ENCODE measurements at regions not wholly inside any gene's neighbourhood (a gene's known extent, or its start where the extent isn't known, plus 50 kb on each side); places are given as distances from the start of the nearest gene placed in this dataset.
"Not testable (repeated sequence)": the region's sequence is repeated elsewhere in the genome, so short reads cannot be mapped to it uniquely, and the experiment has no call there.

- peak; percentile 52 for DNase-seq
Measured at GRCh38 chr2:64797881-64798575, 144.3 kb upstream of the SERTAD2 start.

DNA sequence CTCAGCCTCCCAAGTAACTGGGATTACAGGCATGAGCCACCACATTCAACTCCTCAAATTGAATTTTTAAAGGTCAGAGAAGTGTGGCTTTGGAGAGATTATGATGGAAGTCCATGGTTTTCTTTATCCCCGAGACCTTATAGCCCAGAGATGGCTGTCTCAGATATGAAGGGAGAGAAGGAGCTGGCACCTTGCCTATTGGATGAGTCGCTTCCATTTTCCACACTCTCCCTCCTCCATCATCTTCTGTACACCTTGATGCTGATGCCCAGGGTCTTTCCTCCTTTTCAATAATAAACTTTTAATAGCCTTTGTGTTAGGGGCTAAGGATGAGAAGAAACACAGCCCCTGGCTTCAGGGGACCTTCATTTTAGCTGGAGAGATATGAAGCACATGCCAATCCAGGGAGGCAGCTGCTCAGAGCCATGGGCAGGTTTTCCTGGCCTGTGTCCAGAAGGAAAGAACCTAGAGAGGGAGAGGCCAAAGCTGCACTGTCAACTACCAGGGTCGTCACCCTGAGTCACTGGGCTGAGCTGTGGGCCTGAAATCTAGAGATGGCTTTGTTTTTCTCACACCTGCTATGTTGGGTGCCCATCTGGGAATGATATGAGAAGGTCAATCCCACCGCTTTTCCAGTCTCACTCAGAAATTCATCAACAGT is 146.0 kb upstream of the SERTAD2 start:
- DNase-seq: peak; percentile 36

- DNase-seq: no peak
Measured at GRCh38 chr2:64803776-64804175, 150.1 kb upstream of the SERTAD2 start.

DNA sequence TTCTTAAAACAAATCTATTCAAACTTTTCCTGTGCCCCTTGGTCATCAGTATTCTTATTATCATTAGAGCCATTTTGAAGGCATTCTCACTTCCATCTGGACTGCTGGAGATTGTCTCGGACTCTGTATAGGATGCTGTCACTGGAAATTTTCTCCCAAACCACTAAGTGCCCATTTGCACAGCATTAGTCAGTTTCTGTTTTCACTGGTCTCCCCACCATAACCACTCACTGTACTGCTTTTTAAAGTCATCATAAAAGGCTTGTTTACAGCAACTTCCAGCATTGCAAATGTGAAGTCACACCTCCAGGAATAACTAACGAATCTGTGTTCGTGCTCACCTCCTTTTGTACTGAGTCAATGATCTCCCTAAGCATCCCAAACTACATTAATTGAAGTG is 150.9 kb upstream of the SERTAD2 start:
- DNase-seq: no peak

DNA sequence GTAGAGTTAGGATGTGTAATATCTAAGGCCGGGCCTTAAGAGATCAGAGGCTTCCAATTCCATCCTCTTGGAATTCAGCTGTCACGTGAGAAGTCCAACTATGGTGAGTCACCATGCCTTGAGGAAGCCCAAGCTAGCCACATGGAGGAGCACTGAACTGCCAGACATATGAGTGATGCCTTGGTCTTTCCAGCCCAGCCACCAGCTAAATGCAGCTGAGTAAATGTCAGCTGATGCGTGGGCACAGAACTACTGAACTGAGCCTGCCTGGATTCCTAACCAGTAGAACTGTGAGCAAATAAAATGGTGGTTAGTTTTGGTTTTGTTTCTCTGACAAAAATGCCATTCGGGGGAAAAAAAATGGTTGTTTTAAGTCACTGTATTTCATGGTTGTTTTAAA is 153.7 kb upstream of the SERTAD2 start:
- DNase-seq: peak; percentile 99

DNA sequence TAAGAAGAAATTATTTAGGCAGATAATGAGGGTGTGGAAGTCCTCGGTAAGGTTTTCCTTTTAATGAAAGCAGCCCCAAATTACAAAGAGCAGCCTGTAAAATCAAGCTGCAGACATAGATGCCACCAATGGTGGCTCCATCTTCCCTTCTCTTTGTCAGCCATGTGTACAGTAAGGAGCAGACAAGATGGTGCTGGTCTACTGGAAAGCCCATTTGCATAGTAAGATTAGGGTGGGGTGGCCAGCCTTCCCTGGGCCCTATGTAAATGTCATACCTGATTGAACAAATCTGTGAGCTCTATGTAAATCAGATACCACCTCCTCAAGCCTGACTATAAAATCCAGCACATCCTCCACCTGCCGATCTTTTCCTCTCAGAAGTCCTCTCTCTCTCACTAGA is 154.4 kb upstream of the SERTAD2 start:
- no peak for DNase-seq

GRCh38 chr2:64808754-64809153 is 155.0 kb upstream of the SERTAD2 start:
- DNase-seq: no peak

DNA sequence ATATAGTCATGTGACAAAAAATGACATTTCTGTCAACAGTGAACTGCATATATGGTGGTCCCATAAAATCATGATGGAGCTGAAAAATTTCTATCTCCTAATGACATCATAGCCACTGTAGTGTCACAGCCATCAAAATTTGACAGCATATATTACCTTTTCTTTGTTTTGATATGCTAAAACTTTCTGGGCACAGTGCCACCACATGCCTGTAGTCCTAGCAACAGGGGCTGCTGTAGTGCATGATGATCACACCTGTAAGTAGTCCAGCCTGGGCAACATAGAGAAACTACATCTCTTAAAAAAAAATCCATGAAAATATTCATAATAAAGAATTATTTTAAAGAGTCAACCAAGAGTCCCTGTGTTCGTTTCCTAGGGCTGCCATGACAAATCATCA is 155.5 kb upstream of the SERTAD2 start:
- DNase-seq: no peak

- no peak for DNase-seq
Measured at GRCh38 chr2:64812285-64812684, 158.6 kb upstream of the SERTAD2 start.

DNA sequence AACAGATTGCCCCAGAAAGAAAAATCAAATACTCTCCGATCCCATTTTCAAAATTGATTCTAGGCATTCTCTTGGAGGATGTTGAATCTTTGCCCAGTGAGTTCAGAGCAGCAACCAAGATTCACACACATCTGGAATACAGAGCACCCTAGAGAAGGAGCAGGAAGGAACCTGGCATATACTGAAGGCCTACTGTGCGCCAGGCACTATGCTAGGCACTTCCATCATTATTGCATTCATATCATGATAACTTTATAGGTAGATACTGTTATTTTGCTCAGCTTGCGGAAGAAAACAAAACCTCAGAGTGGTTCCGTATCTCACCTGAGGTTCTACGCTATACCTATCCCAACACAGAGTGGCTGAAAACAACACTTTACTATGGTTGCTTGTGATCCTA is 160.3 kb upstream of the SERTAD2 start:
- no peak for DNase-seq

DNA sequence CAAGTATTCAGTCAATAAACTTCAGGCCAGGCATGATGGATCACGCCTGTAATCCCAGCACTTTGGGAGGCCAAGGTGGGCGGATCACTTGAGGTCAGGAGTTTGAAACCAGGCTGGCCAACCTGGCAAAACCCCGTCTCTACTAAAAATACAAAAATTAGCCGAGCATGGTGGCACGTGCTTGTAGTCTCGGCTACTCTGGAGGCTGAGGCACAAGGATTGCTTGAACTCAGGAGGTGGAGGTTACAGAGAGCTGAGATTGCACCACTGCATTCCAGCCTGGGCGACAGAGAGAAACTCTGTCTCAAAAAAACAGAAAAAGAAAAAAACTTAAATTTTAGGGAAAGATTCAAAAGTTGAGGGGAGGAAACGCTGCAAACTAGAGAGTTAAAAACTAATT is 162.8 kb upstream of the SERTAD2 start:
- not testable (repeated sequence) for DNase-seq

GRCh38 chr2:64817453-64817852 is 163.7 kb upstream of the SERTAD2 start:
- DNase-seq: no peak

- DNase-seq: no peak
Measured at GRCh38 chr2:64818664-64819060, 164.9 kb upstream of the SERTAD2 start.

GRCh38 chr2:64819361-64819760 is 165.6 kb upstream of the SERTAD2 start:
- DNase-seq: no peak

DNA sequence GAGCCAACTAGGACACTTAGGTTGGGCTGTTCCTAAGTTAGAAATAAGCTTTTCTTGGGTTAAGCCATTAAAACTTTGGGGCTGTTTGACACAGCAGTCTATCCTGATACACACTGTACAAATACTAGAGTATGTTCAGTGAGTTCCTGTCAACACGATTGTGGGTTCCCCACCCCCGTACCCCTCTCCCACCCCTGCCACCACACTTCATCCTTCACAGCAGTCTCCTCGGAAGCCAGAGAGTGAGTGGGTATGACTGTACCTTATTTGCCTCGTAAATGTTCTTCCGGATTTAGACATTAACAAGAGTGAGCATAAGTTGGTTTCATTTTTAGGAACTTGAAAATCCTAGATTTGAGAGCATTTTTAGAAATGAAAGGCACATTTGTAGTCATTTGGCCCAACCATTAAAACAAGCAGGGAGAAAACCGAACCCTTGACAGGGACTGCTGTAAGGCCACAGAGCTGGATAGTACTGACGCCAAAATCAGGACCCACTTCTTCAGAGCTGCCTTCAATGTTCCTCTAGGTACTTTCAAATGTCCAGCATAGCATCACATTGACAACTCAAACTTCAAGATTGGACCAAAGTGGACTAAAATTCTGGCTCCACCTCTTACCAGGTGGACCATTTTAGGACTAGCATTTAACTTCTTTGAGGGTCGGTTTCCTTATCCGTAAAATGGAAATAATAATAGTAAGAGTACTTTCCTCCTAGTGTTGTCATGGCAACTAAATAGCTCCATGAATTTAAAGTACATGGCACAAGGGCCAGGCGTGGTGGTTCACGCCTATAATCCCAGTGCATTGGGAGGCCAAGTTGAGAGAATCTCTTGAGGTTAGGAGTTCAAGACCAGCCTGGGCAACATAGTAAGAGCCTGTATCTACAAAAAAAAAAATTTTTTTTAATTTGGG is 166.3 kb upstream of the SERTAD2 start:
- peak; percentile 38 for DNase-seq

DNA sequence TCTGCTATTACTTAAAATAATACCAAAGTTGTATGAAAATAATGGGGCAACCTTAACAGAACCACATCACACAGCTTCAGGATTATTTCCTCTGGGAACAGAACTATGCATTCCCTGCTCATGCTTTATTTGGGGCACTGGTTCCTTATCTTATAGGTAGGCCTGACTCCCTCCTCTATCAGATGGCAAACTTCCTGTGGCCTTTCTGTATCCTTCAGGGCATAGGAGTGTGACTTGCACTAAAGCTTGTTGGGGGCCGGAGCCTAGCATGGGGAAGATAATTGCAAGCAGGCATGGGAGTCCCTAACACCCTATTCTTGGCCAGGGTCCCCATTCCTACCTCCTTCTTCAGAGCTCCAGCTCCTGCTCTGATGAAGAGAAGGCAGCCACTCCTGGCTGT is 167.2 kb upstream of the SERTAD2 start:
- no peak for DNase-seq

GRCh38 chr2:64823794-64824193 is 165.4 kb upstream of the SLC1A4 start:
- no peak for DNase-seq

DNA sequence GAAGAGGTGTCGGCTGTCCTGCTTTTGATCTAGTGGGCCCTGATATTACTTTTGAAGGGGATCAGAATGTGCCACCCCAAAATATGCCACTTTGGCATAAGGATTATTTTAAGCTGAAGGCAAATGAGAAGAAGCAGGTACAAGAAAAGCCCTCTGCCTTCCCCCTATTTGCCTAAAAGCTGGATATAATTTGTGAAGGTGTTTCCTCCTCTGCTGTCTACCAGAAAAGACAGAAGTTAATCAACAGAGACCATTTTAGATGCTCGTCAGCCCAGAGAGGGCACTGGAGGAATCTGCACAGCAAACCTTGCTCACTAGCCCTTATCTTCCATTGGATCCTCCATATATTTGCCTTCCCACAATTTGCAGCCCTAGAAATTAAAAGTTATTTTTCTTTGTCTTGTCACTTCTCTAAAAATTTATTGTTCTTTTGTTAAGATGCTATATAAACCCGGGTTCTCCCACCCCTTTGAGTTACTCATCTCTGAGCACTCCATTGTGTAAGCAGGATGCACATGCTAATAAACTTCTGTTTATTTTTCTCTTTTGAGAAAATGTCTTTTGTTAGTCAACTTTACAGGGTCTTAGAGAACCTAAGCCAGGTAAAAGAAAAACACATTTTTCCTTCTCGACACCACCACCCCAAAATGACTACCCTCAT is 163.2 kb upstream of the SLC1A4 start:
- no peak for DNase-seq

GRCh38 chr2:64826703-64827102 is 162.5 kb upstream of the SLC1A4 start:
- no peak for DNase-seq

- DNase-seq: no peak
Measured at GRCh38 chr2:64828261-64828660, 160.9 kb upstream of the SLC1A4 start.

DNA sequence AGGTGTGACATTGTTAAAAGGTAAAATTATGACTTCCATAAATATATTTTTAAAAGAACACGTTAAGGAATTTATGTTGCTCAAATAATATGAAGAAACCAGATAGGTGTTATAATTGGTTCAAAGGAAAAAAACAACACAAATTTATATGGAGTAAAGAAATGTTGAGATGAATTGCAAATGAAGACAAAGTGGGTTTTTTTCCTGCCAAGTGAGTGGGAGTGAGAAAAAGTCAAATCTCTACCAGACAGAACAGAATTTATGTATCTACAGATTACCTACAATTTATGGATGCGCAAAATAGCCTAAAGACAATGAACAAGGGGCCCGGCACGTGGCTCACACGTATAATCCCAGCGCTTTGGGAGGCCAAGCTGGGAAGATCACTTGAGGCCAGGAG is 159.7 kb upstream of the SLC1A4 start:
- no peak for DNase-seq

DNA sequence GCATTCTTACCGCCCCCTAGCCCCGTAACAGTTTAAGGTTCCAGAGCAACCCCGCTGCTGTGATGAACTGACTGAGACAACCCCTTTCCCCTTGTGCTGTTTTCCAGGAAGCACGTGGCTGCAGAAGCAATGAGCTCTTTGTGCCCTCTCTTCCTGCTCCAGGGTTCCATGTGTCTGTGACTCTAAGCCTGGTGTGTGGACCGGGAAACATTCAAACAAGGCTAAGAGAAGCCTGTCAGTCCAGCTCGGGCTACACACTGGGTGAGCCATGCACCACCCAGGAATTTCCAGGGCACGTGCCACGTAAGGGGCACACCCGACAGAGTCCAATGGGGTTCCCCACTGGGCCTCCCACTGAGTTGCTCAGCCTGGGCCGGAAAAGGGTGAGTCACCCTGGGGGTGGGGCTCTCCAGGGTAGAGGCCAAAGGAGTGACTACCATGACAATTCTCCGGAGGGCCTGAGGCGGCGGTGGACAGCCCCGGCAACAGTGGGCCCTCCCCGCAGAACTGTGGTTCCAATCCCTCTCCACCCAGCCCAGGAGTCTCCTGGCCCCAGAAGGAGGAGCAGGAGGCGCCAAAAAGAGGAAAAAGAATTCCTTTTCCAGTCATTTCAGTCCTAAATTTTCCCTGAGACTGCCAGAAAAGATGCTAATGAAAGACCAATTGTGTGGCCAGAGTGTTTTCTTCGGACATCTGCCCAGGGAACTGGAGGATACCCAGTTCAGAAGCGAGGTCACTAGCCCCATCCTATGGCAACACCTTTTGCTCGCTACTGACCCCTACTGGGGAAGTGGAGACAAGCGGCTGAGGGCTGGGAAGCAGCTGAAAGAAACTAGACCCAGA is 157.8 kb upstream of the SLC1A4 start:
- DNase-seq: peak; percentile 100
